ENCODE measurements at regions not wholly inside any gene's neighbourhood (a gene's known extent, or its start where the extent isn't known, plus 50 kb on each side); places are given as distances from the start of the nearest gene placed in this dataset.
"Not testable (repeated sequence)": the region's sequence is repeated elsewhere in the genome, so short reads cannot be mapped to it uniquely, and the experiment has no call there.

GRCh38 chr20:22924949-22925612 is 110.0 kb upstream of the SSTR4 start:
- no peak for DNase-seq

GRCh38 chr20:22925613-22925983 is 109.5 kb upstream of the SSTR4 start:
- no peak for DNase-seq

GRCh38 chr20:22927537-22927936 is 107.6 kb upstream of the SSTR4 start:
- no peak for DNase-seq

- DNase-seq, result no peak
Observed at GRCh38 chr20:22928679-22929078, 106.4 kb upstream of the SSTR4 start.

- DNase-seq, result no peak
Observed at GRCh38 chr20:22929661-22930060, 105.5 kb upstream of the SSTR4 start.

GRCh38 chr20:22931653-22932608 is 103.2 kb upstream of the SSTR4 start:
- no peak for DNase-seq

GRCh38 chr20:22939181-22939580 is 95.9 kb upstream of the SSTR4 start:
- no peak for DNase-seq

GRCh38 chr20:22940350-22940749 is 94.8 kb upstream of the SSTR4 start:
- DNase-seq, result no peak

GRCh38 chr20:22941550-22941949 is 93.6 kb upstream of the SSTR4 start:
- DNase-seq, result no peak

- no peak for DNase-seq
Observed at GRCh38 chr20:22942742-22943141, 92.4 kb upstream of the SSTR4 start.

GRCh38 chr20:22944062-22944461 is 91.0 kb upstream of the SSTR4 start:
- no peak for DNase-seq

GRCh38 chr20:22944936-22945335 is 90.2 kb upstream of the SSTR4 start:
- DNase-seq, result no peak

- DNase-seq, result no peak
Observed at GRCh38 chr20:22946596-22946995, 88.5 kb upstream of the SSTR4 start.

- no peak for DNase-seq
Observed at GRCh38 chr20:22949331-22950109, 85.6 kb upstream of the SSTR4 start.

- DNase-seq, result no peak
Observed at GRCh38 chr20:22951966-22952365, 83.1 kb upstream of the SSTR4 start.

GRCh38 chr20:22954661-22955060 is 80.5 kb upstream of the SSTR4 start:
- no peak for DNase-seq

- DNase-seq, result no peak
Observed at GRCh38 chr20:22958390-22958789, 76.7 kb upstream of the SSTR4 start.

GRCh38 chr20:22962567-22963439 is 72.3 kb upstream of the SSTR4 start:
- no peak for DNase-seq

GRCh38 chr20:22963581-22963980 is 71.5 kb upstream of the SSTR4 start:
- no peak for DNase-seq

- DNase-seq, result no peak
Observed at GRCh38 chr20:22966787-22967464, 68.2 kb upstream of the SSTR4 start.

- DNase-seq, result not testable (repeated sequence)
Observed at GRCh38 chr20:22967706-22968105, 67.4 kb upstream of the SSTR4 start.

- DNase-seq, result not testable (repeated sequence)
Observed at GRCh38 chr20:22969031-22969430, 66.1 kb upstream of the SSTR4 start.
